Loucy (cell line): ENCODE measurements at regions not wholly inside any gene's neighbourhood (a gene's known extent, or its start where the extent isn't known, plus 50 kb on each side); places are given as distances from the start of the nearest gene placed in this dataset.

Experiments
- EZH2phosphoT487 ChIP-seq: fragments of 200-600 bp; IDR thresholded peaks from 2 replicates; pipeline ENCODE4 v1.6.1; 2018; ENCODE audit warnings: antibody characterized with exemption, mild to moderate bottlenecking, moderate library complexity, borderline replicate concordance
- TF ChIP-seq, protein P1 (sequence below): fragments of 200-600 bp; sonication (generic); conservative IDR thresholded peaks from 2 replicates; pipeline ENCODE4 v1.5.1; 2014; ENCODE audit warnings: mild to moderate bottlenecking, antibody characterized with exemption, low read length

DNA sequence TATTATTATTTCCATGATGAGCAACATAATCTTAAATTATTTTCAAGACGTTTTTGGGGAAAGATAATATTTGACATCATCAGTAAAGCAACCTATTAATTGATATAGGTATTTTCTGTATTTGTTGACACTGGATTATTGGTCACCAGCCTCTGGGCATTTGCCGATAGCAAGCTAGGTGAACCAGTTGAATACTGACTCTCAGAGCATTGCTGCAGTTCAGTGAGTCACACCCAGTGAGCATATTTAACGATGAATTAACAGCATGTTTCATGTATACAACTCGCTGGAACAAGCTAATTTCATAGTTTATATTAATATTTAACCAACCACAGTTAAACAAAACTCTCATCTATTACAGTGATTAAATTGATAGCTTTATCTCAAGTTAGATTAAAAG lies 1006.0 kb upstream of the DIAPH2 start:
- TF ChIP-seq, protein P1, sequence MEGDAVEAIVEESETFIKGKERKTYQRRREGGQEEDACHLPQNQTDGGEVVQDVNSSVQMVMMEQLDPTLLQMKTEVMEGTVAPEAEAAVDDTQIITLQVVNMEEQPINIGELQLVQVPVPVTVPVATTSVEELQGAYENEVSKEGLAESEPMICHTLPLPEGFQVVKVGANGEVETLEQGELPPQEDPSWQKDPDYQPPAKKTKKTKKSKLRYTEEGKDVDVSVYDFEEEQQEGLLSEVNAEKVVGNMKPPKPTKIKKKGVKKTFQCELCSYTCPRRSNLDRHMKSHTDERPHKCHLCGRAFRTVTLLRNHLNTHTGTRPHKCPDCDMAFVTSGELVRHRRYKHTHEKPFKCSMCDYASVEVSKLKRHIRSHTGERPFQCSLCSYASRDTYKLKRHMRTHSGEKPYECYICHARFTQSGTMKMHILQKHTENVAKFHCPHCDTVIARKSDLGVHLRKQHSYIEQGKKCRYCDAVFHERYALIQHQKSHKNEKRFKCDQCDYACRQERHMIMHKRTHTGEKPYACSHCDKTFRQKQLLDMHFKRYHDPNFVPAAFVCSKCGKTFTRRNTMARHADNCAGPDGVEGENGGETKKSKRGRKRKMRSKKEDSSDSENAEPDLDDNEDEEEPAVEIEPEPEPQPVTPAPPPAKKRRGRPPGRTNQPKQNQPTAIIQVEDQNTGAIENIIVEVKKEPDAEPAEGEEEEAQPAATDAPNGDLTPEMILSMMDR: no peak
- TF ChIP-seq EZH2phosphoT487: no peak
